A549 (cell line): ENCODE measurements at regions not wholly inside any gene's neighbourhood (a gene's known extent, or its start where the extent isn't known, plus 50 kb on each side); places are given as distances from the start of the nearest gene placed in this dataset.

ENCODE experiments used
- ATAC-seq, 2 experiments: fragments of 200-7000 bp in 1 of 2; fragments of >200 bp in 1 of 2; cut with Nextera tagmentation in 1 of 2; cut with Tn5 transposase in 1 of 2; 3 replicates each; pipeline versions ENCODE4 v1.8.0 to v1.9.1; 2018 to 2020; ENCODE audit warnings: mild to moderate bottlenecking in 1 of 2, moderate library complexity in 1 of 2
- CTCF ChIA-PET: fragments of 300-600 bp; sonication (Branson Sonifier 250); formaldehyde crosslinking; extraction: SDS; loops from one replicate; lab custom pipeline; 2021; ENCODE audit warnings: antibody characterized with exemption, inconsistent platforms; lab: Yijun Ruan, JAX
- POLR2A ChIA-PET: fragments of 350-600 bp; formaldehyde crosslinking; extraction: SDS; loops from one replicate; lab custom pipeline; 2021; ENCODE audit warnings: antibody characterized with exemption, inconsistent platforms; lab: Yijun Ruan, JAX
- DNase-seq, 2 experiments: peaks; one replicate each; pipeline versions ENCODE4 v3.0.0 to v3.0.0-alpha.2; 2011 to 2016; ENCODE audit warnings: low read depth in 1 of 2, low spot score in 1 of 2
- FAIRE-seq: peaks from 2 replicates; lab custom pipeline; 2011; peaks lifted over from hg19 to GRCh38; lab: Jason Lieb, UNC
- H3K27ac ChIP-seq, 2 experiments: fragments of >200 bp; sonication (Bioruptor Twin); formaldehyde crosslinking; 3 replicates each; pipeline ENCODE4 v1.5.1; 2016 to 2017
- H3K4me1 ChIP-seq: fragments of >200 bp; sonication (Bioruptor Twin); formaldehyde crosslinking; 3 replicates; pipeline ENCODE4 v1.6.1; 2016
- H3K4me2 ChIP-seq: fragments of >200 bp; sonication (Bioruptor Twin); formaldehyde crosslinking; 3 replicates; pipeline ENCODE4 v1.6.1; 2016
- H3K4me3 ChIP-seq: fragments of >200 bp; sonication (Bioruptor Twin); formaldehyde crosslinking; 3 replicates; pipeline ENCODE4 v1.5.1; 2016
- H3K9me3 ChIP-seq: fragments of >200 bp; sonication (Bioruptor Twin); formaldehyde crosslinking; 3 replicates; pipeline ENCODE4 v1.6.1; 2016
- CBX2 ChIP-seq: fragments of 200-600 bp; sonication (generic); IDR thresholded peaks from 2 replicates; pipeline ENCODE4 v1.6.1; 2016; ENCODE audit warnings: low read depth, mild to moderate bottlenecking, borderline replicate concordance
- CHD2 ChIP-seq: fragments of 150-350 bp; IDR thresholded peaks from 2 replicates; pipeline ENCODE4 v1.6.1; 2014; ENCODE audit warnings: low read length; ENCODE audit not compliant: partially characterized antibody
- ESRRA ChIP-seq: fragments of 150-350 bp; IDR thresholded peaks from 2 replicates; pipeline ENCODE4 v1.6.1; 2014; ENCODE audit warnings: mild to moderate bottlenecking, low read length, borderline replicate concordance
- FOSB ChIP-seq: fragments of 250-450 bp; sonication (Bioruptor Pico); IDR thresholded peaks from 2 replicates; pipeline ENCODE4 v1.5.0; 2020; ENCODE audit warnings: mild to moderate bottlenecking, moderate library complexity
- FOSL2 ChIP-seq, 2 experiments: fragments of 450-650 bp in 1 of 2; fragments of >200 bp in 1 of 2; sonication (Bioruptor Twin) in 1 of 2; formaldehyde crosslinking; IDR thresholded peaks; 2 replicates each; pipeline versions ENCODE4 v1.5.0 to v1.6.1; 2016 to 2020; ENCODE audit warnings: mild to moderate bottlenecking in 1 of 2, moderate library complexity in 1 of 2
- JUNB ChIP-seq: fragments of >200 bp; sonication (Bioruptor Twin); formaldehyde crosslinking; IDR thresholded peaks from 2 replicates; pipeline ENCODE4 v1.6.1; 2016
- KDM1A ChIP-seq: fragments of 200-600 bp; sonication (generic); IDR thresholded peaks from 2 replicates; pipeline ENCODE4 v1.6.1; 2016; ENCODE audit warnings: low read depth, mild to moderate bottlenecking
- MAFK ChIP-seq: fragments of 450-650 bp; IDR thresholded peaks from 2 replicates; pipeline ENCODE4 v1.6.1; 2014; ENCODE audit not compliant: partially characterized antibody
- MYC ChIP-seq: IDR thresholded peaks from 2 replicates; pipeline ENCODE4 v1.6.1; 2012; ENCODE audit warnings: mild to moderate bottlenecking, inconsistent platforms, low read length, improper control_type of control experiment, borderline replicate concordance
- NPAS2 ChIP-seq: fragments of 250-450 bp; sonication (Bioruptor Pico); IDR thresholded peaks from 2 replicates; pipeline ENCODE4 v1.8.0; 2022; ENCODE audit warnings: mild to moderate bottlenecking, moderate library complexity, borderline replicate concordance
- NR3C1 ChIP-seq: fragments of >200 bp; sonication (Bioruptor Twin); formaldehyde crosslinking; IDR thresholded peaks from 3 replicates; pipeline ENCODE4 v1.6.1; 2017
- POLR2A ChIP-seq: IDR thresholded peaks from 2 replicates; pipeline ENCODE4 v1.6.1; 2012; ENCODE audit warnings: mild to moderate bottlenecking, low read length
- POLR2AphosphoS2 ChIP-seq: conservative IDR thresholded peaks from 2 replicates; pipeline ENCODE4 v1.6.1; 2012; ENCODE audit warnings: low read length, improper control_type of control experiment, inconsistent platforms
- RCOR1 ChIP-seq: fragments of 150-350 bp; IDR thresholded peaks from 2 replicates; pipeline ENCODE4 v1.6.1; 2014; ENCODE audit warnings: antibody characterized with exemption, low read length, low read depth
- RNF2 ChIP-seq: fragments of 200-600 bp; sonication (generic); IDR thresholded peaks from 2 replicates; pipeline ENCODE4 v1.6.1; 2016; ENCODE audit warnings: low read depth, mild to moderate bottlenecking, antibody characterized with exemption, moderate library complexity, borderline replicate concordance
- ZC3H11A ChIP-seq: fragments of 450-650 bp; IDR thresholded peaks from 2 replicates; pipeline ENCODE4 v1.6.1; 2014; ENCODE audit warnings: antibody characterized with exemption, mild to moderate bottlenecking
- ZFP36 ChIP-seq: fragments of 450-650 bp; IDR thresholded peaks from 2 replicates; pipeline ENCODE4 v1.6.1; 2014; ENCODE audit warnings: borderline replicate concordance; ENCODE audit not compliant: partially characterized antibody
- ZSCAN20 ChIP-seq: fragments of 250-450 bp; sonication (Bioruptor Pico); IDR thresholded peaks from 2 replicates; pipeline ENCODE4 v1.8.0; 2022; ENCODE audit warnings: mild to moderate bottlenecking, moderate library complexity
- WGBS: methylation state at CpG from one replicate; pipeline ENCODE4 v1.1.6; 2017; ENCODE audit errors: missing lambda C conversion rate; 5-methylcytosine and 5-hydroxymethylcytosine counted together
- TF ChIP-seq, protein P1 (sequence below): fragments of 250-450 bp; sonication (Bioruptor Pico); IDR thresholded peaks from 2 replicates; pipeline ENCODE4 v1.5.0; 2021; ENCODE audit warnings: mild to moderate bottlenecking, moderate library complexity, borderline replicate concordance
- TF ChIP-seq, protein P2 (sequence below): fragments of 200-600 bp; sonication (generic); IDR thresholded peaks from 2 replicates; pipeline ENCODE4 v1.6.1; 2016; ENCODE audit warnings: antibody characterized with exemption, mild to moderate bottlenecking, moderate library complexity
- TF ChIP-seq, protein P3 (sequence below): fragments of 250-450 bp; sonication (Bioruptor Pico); IDR thresholded peaks from 2 replicates; pipeline ENCODE4 v1.5.0; 2020; ENCODE audit warnings: low read depth, mild to moderate bottlenecking, moderate library complexity
- TF ChIP-seq, protein P4 (sequence below): fragments of >200 bp; sonication (Bioruptor Twin); formaldehyde crosslinking; IDR thresholded peaks from 3 replicates; pipeline ENCODE4 v1.6.1; 2016
- TF ChIP-seq, protein P5 (sequence below): fragments of >200 bp; sonication (Bioruptor Twin); formaldehyde crosslinking; IDR thresholded peaks from 3 replicates; pipeline ENCODE4 v1.5.1; 2016

DNA sequence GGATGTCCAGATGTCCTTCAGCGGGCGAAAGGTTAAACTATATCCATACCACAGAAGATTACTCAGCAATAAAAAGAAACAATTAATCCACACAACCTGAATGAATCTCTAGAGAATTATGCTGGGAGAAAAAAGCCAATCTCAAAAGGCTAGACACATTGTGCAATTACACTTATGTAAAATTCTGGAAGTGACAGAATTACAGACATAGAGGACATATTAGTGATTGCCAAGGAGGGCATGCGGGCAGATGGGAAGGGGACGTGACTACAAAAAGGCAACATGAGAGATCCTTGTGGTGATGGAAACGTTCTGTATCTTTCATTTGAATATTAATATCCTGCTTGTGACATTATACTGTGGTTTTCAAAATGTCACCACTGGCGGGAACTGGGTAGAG is 103.5 kb upstream of the BMAL1 start:
- no peaks in the 10 kb centered on the region for H3K9me3 ChIP-seq
- FAIRE-seq (no peak), ATAC-seq (no peak), DNase-seq (no peak)
- H3K4me2 ChIP-seq, result no peak overlapping the region
- WGBS, result 77% methylated on average over 6 of the region's 6 CpGs
- no peak overlapping the region for H3K4me3 ChIP-seq
- ChIA-PET POLR2A (no interaction called here), CTCF (interaction anchor here (0.7 to 1.3 kb wide), 2 partner anchors 9 to 42 kb away, joined by 3 read pairs; no protein-coding TSS in a partner anchor)
- H3K27ac ChIP-seq, result no peak overlapping the region
- TF ChIP-seq POLR2A, result no peak
- TF ChIP-seq RCOR1, result no peak
- no peak for TF ChIP-seq ZSCAN20 (CRISPR knock-in tag)
- TF ChIP-seq, protein P1, sequence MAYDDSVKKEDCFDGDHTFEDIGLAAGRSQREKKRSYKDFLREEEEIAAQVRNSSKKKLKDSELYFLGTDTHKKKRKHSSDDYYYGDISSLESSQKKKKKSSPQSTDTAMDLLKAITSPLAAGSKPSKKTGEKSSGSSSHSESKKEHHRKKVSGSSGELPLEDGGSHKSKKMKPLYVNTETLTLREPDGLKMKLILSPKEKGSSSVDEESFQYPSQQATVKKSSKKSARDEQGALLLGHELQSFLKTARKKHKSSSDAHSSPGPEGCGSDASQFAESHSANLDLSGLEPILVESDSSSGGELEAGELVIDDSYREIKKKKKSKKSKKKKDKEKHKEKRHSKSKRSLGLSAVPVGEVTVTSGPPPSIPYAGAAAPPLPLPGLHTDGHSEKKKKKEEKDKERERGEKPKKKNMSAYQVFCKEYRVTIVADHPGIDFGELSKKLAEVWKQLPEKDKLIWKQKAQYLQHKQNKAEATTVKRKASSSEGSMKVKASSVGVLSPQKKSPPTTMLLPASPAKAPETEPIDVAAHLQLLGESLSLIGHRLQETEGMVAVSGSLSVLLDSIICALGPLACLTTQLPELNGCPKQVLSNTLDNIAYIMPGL (CRISPR knock-in tag), result no peak
- TF ChIP-seq, protein P2, sequence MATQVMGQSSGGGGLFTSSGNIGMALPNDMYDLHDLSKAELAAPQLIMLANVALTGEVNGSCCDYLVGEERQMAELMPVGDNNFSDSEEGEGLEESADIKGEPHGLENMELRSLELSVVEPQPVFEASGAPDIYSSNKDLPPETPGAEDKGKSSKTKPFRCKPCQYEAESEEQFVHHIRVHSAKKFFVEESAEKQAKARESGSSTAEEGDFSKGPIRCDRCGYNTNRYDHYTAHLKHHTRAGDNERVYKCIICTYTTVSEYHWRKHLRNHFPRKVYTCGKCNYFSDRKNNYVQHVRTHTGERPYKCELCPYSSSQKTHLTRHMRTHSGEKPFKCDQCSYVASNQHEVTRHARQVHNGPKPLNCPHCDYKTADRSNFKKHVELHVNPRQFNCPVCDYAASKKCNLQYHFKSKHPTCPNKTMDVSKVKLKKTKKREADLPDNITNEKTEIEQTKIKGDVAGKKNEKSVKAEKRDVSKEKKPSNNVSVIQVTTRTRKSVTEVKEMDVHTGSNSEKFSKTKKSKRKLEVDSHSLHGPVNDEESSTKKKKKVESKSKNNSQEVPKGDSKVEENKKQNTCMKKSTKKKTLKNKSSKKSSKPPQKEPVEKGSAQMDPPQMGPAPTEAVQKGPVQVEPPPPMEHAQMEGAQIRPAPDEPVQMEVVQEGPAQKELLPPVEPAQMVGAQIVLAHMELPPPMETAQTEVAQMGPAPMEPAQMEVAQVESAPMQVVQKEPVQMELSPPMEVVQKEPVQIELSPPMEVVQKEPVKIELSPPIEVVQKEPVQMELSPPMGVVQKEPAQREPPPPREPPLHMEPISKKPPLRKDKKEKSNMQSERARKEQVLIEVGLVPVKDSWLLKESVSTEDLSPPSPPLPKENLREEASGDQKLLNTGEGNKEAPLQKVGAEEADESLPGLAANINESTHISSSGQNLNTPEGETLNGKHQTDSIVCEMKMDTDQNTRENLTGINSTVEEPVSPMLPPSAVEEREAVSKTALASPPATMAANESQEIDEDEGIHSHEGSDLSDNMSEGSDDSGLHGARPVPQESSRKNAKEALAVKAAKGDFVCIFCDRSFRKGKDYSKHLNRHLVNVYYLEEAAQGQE, result no peak
- H3K4me1 ChIP-seq, result peaks cover 14% of the 10 kb centered on the region

DNA sequence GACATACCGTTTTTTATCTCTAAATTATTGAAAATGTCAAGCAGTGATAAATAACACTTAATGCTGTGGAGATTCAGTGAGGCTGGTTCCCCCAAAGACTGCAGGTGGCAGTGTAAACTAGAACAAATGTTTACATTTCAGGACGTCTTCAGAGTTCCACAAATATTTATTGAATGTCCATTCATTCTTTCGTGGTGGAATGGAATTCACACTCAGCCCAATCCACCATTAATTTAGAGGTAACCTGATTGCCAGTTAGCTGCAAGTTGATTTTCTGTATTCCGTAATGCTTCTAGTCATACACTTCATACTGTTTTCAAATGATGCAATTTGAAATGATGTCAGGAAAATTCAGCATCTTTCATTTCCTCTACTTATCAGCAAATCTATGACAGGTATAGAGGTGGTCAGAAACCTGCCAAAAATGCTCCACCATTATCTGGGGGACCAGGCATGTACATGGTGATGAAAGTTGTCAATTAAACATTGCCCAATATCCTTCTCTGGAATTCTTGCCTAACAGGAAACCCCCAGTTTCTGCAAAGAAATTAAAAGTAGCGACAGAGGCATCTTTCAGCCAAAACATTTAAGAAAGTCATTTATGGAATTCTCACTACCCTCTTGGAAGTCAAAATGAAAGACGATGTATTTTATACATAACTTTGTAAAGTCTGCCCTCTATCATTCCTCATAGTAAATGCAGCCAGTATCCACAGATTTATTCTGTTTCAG is 94.3 kb upstream of the BMAL1 start:
- Histone ChIP-seq H3K4me1 (peaks cover 6% of the 10 kb centered on the region), H3K27ac (peak overlapping the region; percentile 54 to 69; a peak in 5 of 6 replicates), H3K4me3 (peak overlapping the region; percentile 42), H3K9me3 (peaks cover 5% of the 10 kb centered on the region; the same call in 1 of the 3 replicates), H3K4me2 (peak overlapping the region; percentile 86)
- FAIRE-seq (peak; percentile 81), ATAC-seq (peak; percentile 85 to 92), DNase-seq (peak; percentile 48 to 53)
- POLR2A ChIA-PET, result interaction anchor here (1.3 kb wide), 1 partner anchor 174 kb away, joined by 3 read pairs; the partner anchor contains the start of gene RASSF10
- CTCF ChIA-PET, result interaction anchor here (0.6 to 3.6 kb wide), 45 partner anchors 10 to 895 kb away, joined by 3 to 83 read pairs (median 4); partner anchors contain the start of gene RASSF10
- under 1% methylated on average over 6 of the region's 6 CpGs for WGBS
- TF ChIP-seq FOSL2 (IDR thresholded peaks at IDR 0.05) (no peak), FOSL2 (CRISPR knock-in tag; IDR thresholded peaks at IDR 0.05) (0 out of 2 replicates have a peak, but pooled peaks have one; percentile 4), POLR2A (no peak), ZFP36 (no peak), MYC (no peak), NPAS2 (no peak), NR3C1 (no peak), MAFK (no peak), POLR2AphosphoS2 (no peak), ZC3H11A (no peak), CHD2 (no peak), JUNB (no peak), CBX2 (no peak), KDM1A (no peak), FOSB (no peak), ESRRA (no peak), RNF2 (no peak), RCOR1 (no peak)
- TF ChIP-seq, protein P1 (CRISPR knock-in tag), result no peak
- TF ChIP-seq, protein P3, sequence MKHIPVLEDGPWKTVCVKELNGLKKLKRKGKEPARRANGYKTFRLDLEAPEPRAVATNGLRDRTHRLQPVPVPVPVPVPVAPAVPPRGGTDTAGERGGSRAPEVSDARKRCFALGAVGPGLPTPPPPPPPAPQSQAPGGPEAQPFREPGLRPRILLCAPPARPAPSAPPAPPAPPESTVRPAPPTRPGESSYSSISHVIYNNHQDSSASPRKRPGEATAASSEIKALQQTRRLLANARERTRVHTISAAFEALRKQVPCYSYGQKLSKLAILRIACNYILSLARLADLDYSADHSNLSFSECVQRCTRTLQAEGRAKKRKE (CRISPR knock-in tag), result no peak
- TF ChIP-seq, protein P4, sequence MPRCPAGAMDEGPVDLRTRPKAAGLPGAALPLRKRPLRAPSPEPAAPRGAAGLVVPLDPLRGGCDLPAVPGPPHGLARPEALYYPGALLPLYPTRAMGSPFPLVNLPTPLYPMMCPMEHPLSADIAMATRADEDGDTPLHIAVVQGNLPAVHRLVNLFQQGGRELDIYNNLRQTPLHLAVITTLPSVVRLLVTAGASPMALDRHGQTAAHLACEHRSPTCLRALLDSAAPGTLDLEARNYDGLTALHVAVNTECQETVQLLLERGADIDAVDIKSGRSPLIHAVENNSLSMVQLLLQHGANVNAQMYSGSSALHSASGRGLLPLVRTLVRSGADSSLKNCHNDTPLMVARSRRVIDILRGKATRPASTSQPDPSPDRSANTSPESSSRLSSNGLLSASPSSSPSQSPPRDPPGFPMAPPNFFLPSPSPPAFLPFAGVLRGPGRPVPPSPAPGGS, result no peak
- TF ChIP-seq, protein P5, sequence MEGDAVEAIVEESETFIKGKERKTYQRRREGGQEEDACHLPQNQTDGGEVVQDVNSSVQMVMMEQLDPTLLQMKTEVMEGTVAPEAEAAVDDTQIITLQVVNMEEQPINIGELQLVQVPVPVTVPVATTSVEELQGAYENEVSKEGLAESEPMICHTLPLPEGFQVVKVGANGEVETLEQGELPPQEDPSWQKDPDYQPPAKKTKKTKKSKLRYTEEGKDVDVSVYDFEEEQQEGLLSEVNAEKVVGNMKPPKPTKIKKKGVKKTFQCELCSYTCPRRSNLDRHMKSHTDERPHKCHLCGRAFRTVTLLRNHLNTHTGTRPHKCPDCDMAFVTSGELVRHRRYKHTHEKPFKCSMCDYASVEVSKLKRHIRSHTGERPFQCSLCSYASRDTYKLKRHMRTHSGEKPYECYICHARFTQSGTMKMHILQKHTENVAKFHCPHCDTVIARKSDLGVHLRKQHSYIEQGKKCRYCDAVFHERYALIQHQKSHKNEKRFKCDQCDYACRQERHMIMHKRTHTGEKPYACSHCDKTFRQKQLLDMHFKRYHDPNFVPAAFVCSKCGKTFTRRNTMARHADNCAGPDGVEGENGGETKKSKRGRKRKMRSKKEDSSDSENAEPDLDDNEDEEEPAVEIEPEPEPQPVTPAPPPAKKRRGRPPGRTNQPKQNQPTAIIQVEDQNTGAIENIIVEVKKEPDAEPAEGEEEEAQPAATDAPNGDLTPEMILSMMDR, result peak; percentile 60
